Osteocyte (in vitro differentiated cells): ENCODE measurements at regions not wholly inside any gene's neighbourhood (a gene's known extent, or its start where the extent isn't known, plus 50 kb on each side); places are given as distances from the start of the nearest gene placed in this dataset.

Experiments used
- DNase-seq: peaks from one replicate; pipeline ENCODE4 v3.0.0; 2021; ENCODE audit warnings: mixed read lengths; ENCODE audit not compliant: unreplicated experiment; ENCODE audit errors: extremely low spot score
- H3K27ac Mint-ChIP-seq: one replicate; pipeline ENCODE4 v1.8.0; 2021; ENCODE audit warnings: mild to moderate bottlenecking, mixed read lengths; ENCODE audit not compliant: unreplicated experiment
- H3K27me3 Mint-ChIP-seq: one replicate; pipeline ENCODE4 v1.8.0; 2021; ENCODE audit warnings: mixed read lengths; ENCODE audit not compliant: unreplicated experiment
- H3K36me3 Mint-ChIP-seq: one replicate; pipeline ENCODE4 v1.8.0; 2021; ENCODE audit warnings: mixed read lengths; ENCODE audit not compliant: unreplicated experiment
- H3K4me1 Mint-ChIP-seq: one replicate; pipeline ENCODE4 v1.8.0; 2021; ENCODE audit warnings: mixed read lengths; ENCODE audit not compliant: unreplicated experiment
- H3K4me3 Mint-ChIP-seq: one replicate; pipeline ENCODE4 v1.8.0; 2021; ENCODE audit warnings: mild to moderate bottlenecking, moderate library complexity, mixed read lengths; ENCODE audit not compliant: unreplicated experiment
- H3K9me3 Mint-ChIP-seq: one replicate; pipeline ENCODE4 v1.8.0; 2021; ENCODE audit warnings: mixed read lengths; ENCODE audit not compliant: unreplicated experiment
- CTCF ChIP-seq: fragments of 200-600 bp; sonication (generic); IDR thresholded peaks from 2 replicates; pipeline ENCODE4 v1.5.0; 2021; ENCODE audit warnings: antibody characterized with exemption, mild to moderate bottlenecking, moderate library complexity

GRCh38 chr9:129330711-129331492 lies 152.8 kb upstream of the IER5L start:
- DNase-seq: no peak
- Mint-ChIP-seq H3K4me3 (no peak overlapping the region), H3K27me3 (no peaks in the 10 kb centered on the region), H3K4me1 (peaks cover 58% of the 10 kb centered on the region), H3K36me3 (no peaks in the 10 kb centered on the region), H3K27ac (peak overlapping the region; percentile 92), H3K9me3 (peaks cover 12% of the 10 kb centered on the region)
- TF ChIP-seq CTCF: no peak

GRCh38 chr9:129328355-129329042 lies 150.4 kb upstream of the IER5L start:
- Mint-ChIP-seq H3K4me3 (no peak overlapping the region), H3K9me3 (peaks cover 12% of the 10 kb centered on the region), H3K36me3 (no peaks in the 10 kb centered on the region), H3K4me1 (peaks cover 48% of the 10 kb centered on the region), H3K27me3 (no peaks in the 10 kb centered on the region), H3K27ac (peak overlapping the region; percentile 77)
- TF ChIP-seq CTCF: no peak
- DNase-seq: no peak

GRCh38 chr9:129327552-129328328 lies 149.7 kb upstream of the IER5L start:
- peaks cover 48% of the 10 kb centered on the region for H3K4me1 Mint-ChIP-seq

GRCh38 chr9:129326061-129327005 lies 148.3 kb upstream of the IER5L start:
- no peak for TF ChIP-seq CTCF
- peaks cover 10% of the 10 kb centered on the region for H3K9me3 Mint-ChIP-seq
- no peak for DNase-seq
- H3K27ac Mint-ChIP-seq: no peak overlapping the region
- H3K4me1 Mint-ChIP-seq: peaks cover 47% of the 10 kb centered on the region
- H3K27me3 Mint-ChIP-seq: no peaks in the 10 kb centered on the region
- no peak overlapping the region for H3K4me3 Mint-ChIP-seq
- H3K36me3 Mint-ChIP-seq: no peaks in the 10 kb centered on the region

More at GRCh38 chr9:129327552-129328328, 149.7 kb upstream of the IER5L start:
- no peak for DNase-seq
- peak overlapping the region; percentile 77 for H3K27ac Mint-ChIP-seq
- no peaks in the 10 kb centered on the region for H3K36me3 Mint-ChIP-seq
- no peaks in the 10 kb centered on the region for H3K27me3 Mint-ChIP-seq
- peaks cover 12% of the 10 kb centered on the region for H3K9me3 Mint-ChIP-seq
- no peak overlapping the region for H3K4me3 Mint-ChIP-seq
- TF ChIP-seq CTCF: no peak
